Activated T-cell treated with anti-CD3 and anti-CD28 coated beads, Interleukin-2, amount 50 U/mL, for 4 hours (primary cell): ENCODE measurements at regions not wholly inside any gene's neighbourhood (a gene's known extent, or its start where the extent isn't known, plus 50 kb on each side); places are given as distances from the start of the nearest gene placed in this dataset.
"Not testable (repeated sequence)": the region's sequence is repeated elsewhere in the genome, so short reads cannot be mapped to it uniquely, and the experiment has no call there.

Experiments used
- ATAC-seq, 2 donors: fragments of 200-7000 bp; cut with Tn5 transposase; one replicate each; pipeline ENCODE4 v1.10.0; 2021
- DNase-seq: peaks from one replicate; pipeline ENCODE4 v3.0.0-alpha.2; 2020
- H3K27me3 Mint-ChIP-seq: one replicate; pipeline ENCODE4 v1.8.0; 2021; ENCODE audit warnings: low read depth, mixed read lengths
- H3K36me3 Mint-ChIP-seq: one replicate; pipeline ENCODE4 v1.8.0; 2022; ENCODE audit warnings: mixed read lengths; ENCODE audit not compliant: insufficient read depth
- H3K4me1 Mint-ChIP-seq: one replicate; pipeline ENCODE4 v1.8.0; 2021; ENCODE audit warnings: low read depth, mixed read lengths
- H3K4me3 Mint-ChIP-seq: one replicate; pipeline ENCODE4 v1.8.0; 2021; ENCODE audit warnings: mild to moderate bottlenecking, moderate library complexity, mixed read lengths
- H3K9me3 Mint-ChIP-seq: one replicate; pipeline ENCODE4 v1.8.0; 2021; ENCODE audit warnings: mixed read lengths

DNA sequence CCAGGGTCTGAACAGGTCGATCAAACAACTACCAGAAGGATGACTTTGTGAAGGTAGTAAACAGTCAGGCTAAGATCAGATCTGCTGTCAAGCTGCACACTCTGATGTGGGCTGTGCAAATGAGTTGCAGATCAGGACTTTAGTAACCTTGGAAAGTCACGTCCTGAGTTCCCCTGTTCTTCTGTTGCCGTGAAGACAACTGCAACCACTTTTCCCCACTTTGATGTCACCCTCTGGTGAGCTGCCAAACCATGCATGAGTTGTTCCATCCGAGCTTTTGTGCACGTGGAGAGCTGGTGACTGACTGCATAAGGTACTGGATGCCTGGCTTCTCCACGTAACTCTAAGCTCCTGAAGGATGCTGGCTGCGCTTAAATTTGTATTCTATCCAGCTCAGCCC, 111.0 kb downstream of the CD83 start:
- ATAC-seq = peak; percentile 85 to 88
- no peaks in the 10 kb centered on the region for H3K36me3 Mint-ChIP-seq
- DNase-seq = peak; percentile 41
- H3K9me3 Mint-ChIP-seq = no peaks in the 10 kb centered on the region
- H3K4me3 Mint-ChIP-seq = no peak overlapping the region
- H3K27me3 Mint-ChIP-seq = no peaks in the 10 kb centered on the region
- H3K4me1 Mint-ChIP-seq = peaks cover 21% of the 10 kb centered on the region

DNA sequence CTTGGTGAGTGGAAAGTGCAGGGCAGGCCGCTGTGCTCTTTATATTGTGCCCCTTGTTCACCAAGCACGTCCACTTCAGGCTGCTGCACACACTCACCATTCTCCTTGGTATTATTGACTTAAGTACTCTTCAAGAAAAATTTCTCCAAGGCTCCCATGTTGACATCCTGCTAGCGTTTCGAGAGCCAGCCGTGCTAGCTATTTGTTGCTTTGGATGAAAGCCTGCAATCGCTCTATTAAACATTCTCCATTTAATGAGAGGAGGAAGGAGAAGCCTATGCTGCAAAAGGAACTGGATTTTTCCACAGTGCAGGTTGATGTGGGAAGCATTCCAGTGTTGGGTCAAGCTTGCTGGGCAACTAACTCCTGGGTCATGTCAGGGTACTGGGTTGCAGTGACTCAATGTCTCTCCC, 113.5 kb downstream of the CD83 start:
- Mint-ChIP-seq H3K9me3 (no peaks in the 10 kb centered on the region), H3K36me3 (no peaks in the 10 kb centered on the region), H3K4me3 (no peak overlapping the region), H3K4me1 (peaks cover 11% of the 10 kb centered on the region), H3K27me3 (no peaks in the 10 kb centered on the region)
- DNase-seq (no peak), ATAC-seq (no peak)

DNA sequence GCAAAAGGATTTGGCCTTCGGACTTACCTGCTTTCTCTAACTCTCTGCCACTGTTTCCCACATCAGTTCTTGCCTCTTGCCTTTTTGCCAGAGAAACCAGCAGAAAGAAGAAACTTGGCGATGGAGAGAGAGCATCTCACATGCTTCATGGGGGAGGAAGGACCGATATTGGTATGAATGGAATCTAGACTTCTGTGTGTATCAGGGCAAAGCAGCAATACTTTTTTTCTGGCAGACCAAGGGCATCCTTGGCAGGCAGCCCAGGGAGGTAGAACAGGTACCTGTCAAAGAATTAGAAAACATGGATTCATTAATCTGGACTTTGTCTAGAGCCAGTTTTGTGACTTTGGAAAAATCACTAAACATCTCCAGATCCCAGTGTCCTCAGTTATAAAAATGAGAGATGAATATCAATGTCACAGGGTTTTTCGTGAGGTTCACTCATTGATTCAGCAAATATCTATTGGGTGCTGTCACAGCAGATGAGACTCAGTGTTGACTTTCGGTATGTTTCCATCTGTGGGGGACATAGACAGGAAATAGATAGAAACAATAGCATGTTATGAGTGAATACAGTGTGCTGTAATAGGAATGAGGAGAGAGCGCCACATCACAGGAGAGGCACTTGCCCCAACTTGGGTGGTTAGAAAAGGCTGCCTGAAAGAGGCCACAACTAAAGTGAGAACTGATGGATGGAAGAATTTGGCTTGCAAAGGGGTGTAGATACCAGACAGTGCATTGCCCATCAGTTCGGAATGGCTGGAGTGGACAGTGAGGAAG, 114.1 kb downstream of the CD83 start:
- DNase-seq = no peak
- ATAC-seq = peak; percentile 37 to 65
- Mint-ChIP-seq H3K4me3 (no peak overlapping the region), H3K36me3 (no peaks in the 10 kb centered on the region), H3K27me3 (no peaks in the 10 kb centered on the region), H3K9me3 (no peaks in the 10 kb centered on the region), H3K4me1 (peaks cover 11% of the 10 kb centered on the region)

DNA sequence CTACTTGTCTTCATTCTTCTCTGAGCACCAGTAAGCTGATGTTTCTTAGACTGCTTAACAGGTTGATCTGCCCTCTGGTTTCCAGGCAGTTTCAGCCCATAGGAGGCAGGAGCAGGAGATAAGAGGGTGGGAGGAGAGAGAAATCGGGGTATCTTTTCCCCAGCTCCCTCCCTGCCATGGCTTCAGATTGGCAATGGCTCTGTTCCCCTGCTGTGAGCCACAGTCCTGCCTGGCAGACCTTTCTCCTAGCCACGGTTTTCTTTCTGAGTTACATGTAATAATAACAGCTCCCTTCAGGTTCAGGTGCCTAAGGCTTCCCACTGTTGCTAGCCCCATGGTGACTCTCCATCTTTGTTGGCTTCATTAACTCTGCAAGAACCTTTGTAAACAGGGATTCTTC, 115.3 kb downstream of the CD83 start:
- H3K36me3 Mint-ChIP-seq = no peaks in the 10 kb centered on the region
- no peaks in the 10 kb centered on the region for H3K9me3 Mint-ChIP-seq

DNA sequence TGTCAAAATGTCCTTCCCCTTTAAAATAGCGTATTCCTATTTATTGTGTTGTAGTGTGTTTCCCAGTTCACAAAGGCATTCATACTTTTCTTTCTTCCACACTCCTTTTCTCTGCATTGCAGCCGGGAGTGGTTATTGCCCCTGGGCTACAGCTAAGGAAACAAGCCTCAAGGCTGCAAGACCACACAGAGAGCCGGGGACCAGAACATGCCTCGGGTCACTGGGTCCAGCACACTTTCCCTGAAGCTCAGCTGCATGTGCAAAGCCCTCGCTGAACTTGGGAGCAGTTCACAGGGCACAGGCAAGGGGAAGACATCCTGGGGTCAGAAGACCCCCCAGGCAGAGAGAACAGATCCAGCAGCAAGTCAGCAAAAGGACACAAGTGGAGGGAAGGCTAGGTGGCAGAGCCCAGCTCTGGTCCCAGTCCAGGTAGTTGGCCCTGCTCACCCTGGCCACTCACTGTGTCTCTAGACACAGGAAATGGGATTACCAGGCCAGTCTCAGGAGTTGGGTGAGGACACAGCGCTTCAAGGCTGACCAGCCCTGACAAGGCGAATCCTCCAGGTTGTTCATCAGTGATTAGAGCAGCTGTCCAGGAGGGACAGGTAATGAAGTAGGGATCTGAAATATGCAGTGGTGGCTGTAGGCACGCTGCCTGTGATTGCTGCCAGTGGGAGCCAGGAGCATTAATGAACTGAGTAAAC, 118.2 kb downstream of the CD83 start:
- ATAC-seq = no peak
- Mint-ChIP-seq H3K4me1 (peaks cover 4% of the 10 kb centered on the region), H3K36me3 (no peaks in the 10 kb centered on the region), H3K27me3 (no peaks in the 10 kb centered on the region), H3K9me3 (no peaks in the 10 kb centered on the region), H3K4me3 (no peak overlapping the region)
- no peak for DNase-seq

More for the DNA sequence above, 115.3 kb downstream of the CD83 start:
- Mint-ChIP-seq H3K4me1 (peaks cover 10% of the 10 kb centered on the region), H3K4me3 (no peak overlapping the region), H3K27me3 (no peaks in the 10 kb centered on the region)
- ATAC-seq (no peak), DNase-seq (no peak)

DNA sequence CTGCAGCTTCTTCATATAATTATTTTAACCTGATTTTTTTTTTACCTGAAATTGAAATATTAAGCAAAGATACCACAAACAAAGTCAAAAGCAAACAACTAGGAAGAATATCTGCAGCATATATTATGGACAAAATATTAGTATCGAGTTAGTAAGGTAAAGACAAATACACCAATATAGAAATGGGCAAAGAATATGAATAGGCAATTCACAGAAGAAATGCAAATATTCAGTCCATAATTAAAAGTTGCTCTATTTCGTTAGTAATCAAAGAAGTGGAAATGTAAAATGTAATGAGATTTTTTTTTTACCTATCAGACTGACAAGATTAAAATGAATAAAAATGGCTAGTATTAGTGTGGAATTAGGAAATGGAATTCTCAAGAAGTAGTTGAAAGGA, 121.5 kb downstream of the CD83 start:
- DNase-seq (no peak), ATAC-seq (no peak)
- Mint-ChIP-seq H3K9me3 (no peaks in the 10 kb centered on the region), H3K4me3 (no peak overlapping the region), H3K36me3 (no peaks in the 10 kb centered on the region), H3K4me1 (peaks cover 5% of the 10 kb centered on the region), H3K27me3 (no peaks in the 10 kb centered on the region)

DNA sequence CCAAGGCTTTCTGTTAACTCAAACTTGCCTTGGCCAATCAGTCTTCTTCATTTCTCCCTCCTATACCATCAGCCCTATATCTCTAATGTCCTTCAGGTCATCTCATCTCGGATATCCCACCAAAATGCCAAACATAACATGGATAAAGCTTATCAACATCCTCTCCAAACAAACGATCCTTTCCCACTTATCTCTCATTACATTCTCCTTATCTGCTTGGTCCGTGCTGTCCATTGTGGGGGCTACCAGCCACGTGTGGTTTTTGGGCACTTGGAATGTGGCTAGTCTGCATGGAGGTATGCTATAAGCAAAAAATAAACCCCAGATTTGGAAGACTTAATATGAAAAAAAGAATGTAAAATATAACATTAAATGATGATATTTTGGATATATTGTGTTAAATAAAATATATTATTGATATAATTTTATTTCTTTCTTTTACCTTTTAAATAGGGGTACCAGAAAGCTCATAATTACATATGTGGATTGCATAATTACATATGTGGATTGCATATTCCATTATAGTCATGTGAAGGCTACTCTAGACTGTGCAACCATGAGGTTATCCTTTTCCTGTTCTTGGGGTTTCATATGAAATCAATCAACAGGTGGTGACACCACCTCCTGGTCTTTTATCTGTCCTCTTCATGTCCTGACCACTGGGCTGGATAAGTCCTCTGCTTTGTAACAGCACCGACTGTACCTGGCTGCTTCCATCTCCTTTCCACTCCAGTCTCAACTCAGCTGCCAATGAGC, 123.0 kb downstream of the CD83 start:
- ATAC-seq (no peak), DNase-seq (no peak)
- no peak overlapping the region for H3K4me3 Mint-ChIP-seq
- H3K36me3 Mint-ChIP-seq = no peaks in the 10 kb centered on the region
- no peaks in the 10 kb centered on the region for H3K27me3 Mint-ChIP-seq
- peaks cover 5% of the 10 kb centered on the region for H3K4me1 Mint-ChIP-seq
- no peaks in the 10 kb centered on the region for H3K9me3 Mint-ChIP-seq

DNA sequence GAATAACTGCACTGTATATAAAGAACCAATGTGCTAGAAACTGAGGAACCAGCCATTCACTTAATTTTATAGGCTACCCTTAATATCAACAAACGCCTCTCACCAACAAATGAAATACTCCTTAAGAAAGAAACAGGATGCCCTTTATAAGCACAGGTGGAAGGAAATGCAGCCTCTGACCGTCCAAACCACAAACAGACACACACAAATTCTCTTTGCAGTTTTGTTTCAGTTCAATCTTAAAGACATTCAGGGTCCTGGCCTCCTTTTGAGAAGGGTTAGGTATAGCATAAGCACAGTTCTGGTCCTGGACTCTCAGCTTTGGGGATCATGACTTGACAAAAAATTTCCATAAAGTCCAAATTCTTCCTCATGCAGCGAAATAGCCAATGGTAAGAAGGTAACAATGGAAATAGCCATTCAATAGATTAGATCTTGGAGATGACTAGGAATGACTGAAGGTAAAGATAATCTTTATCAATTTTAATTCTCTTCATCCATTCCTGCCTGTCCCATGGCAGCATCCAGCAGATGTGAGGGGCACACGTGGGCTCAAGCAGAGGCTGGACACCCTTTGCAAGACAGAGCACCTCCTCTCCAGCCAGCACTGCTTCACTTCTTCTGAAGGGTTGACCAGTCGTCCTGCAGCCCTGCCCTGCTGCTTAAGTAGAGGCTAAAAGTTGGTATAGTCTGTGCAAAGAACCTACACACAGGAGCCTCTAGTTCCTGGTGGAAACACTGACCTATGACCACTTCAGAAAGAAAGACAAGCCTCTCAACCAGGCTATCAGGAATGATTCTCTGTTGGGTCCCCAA, 123.9 kb downstream of the CD83 start:
- DNase-seq (no peak), ATAC-seq (no peak)
- Mint-ChIP-seq H3K4me1 (peaks cover 5% of the 10 kb centered on the region), H3K27me3 (no peaks in the 10 kb centered on the region), H3K4me3 (no peak overlapping the region), H3K9me3 (no peaks in the 10 kb centered on the region), H3K36me3 (no peaks in the 10 kb centered on the region)

DNA sequence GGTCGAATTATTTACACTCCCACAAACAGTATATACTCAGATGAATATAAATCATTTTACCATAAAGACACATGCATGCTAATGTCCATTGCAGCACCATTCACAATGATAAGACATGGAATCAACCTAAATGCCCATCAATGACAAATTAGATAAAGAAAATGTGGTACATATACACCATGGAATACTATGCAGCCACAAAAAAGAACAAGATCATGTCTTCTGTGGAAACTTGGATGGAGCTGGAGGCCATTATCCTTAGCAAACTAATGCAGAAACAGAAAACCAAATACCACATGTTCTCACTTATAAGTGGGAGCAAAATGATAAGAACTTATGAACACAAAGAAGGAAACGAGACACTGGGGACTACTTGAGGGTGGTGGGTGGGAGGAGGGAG, 125.3 kb downstream of the CD83 start:
- not testable (repeated sequence) for H3K27me3 Mint-ChIP-seq, ATAC-seq, H3K36me3 Mint-ChIP-seq, H3K4me1 Mint-ChIP-seq, DNase-seq, H3K9me3 Mint-ChIP-seq, H3K4me3 Mint-ChIP-seq

DNA sequence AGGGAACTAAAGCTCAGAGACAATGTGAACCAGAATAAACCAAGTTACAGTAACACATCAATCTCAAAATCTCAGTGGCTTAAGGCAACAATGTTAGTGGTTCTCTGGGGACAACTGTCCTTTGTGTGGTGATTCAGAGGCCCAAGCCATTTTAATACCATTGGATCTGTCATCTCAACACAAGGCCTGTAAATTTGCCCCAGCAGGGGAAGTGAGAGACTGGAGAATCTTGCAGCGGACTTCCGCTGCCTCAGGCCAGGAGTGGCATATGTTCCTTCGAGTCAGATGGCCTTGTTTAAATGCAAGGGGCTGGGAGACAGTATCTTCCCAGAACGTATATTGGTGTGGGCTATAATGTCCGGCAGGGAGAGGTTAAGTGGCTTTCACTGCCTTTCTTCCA, 126.0 kb downstream of the CD83 start:
- H3K36me3 Mint-ChIP-seq = no peaks in the 10 kb centered on the region

DNA sequence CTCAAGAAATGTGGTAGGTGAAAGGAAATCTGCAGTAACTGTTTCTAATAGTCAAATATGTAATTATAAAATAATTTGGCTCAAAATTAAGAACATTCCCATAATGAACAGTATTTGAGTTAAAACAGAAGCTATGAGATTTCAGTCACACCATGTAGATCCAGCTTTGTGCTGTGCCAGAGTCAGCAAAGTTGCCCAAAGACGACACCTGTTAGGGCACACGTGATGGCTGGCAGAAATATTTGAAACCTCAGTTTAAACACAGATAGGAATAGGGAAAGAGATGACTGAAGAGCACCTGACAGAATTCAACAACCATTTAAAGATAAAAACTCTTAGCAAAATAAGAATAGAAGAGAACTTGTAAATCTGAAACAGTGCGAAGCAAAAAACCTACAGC, 129.3 kb downstream of the CD83 start:
- DNase-seq = no peak
- Mint-ChIP-seq H3K27me3 (no peaks in the 10 kb centered on the region), H3K9me3 (no peaks in the 10 kb centered on the region), H3K4me3 (no peak overlapping the region), H3K4me1 (no peaks in the 10 kb centered on the region), H3K36me3 (no peaks in the 10 kb centered on the region)
- ATAC-seq = no peak

More for the DNA sequence above, 126.0 kb downstream of the CD83 start:
- DNase-seq (no peak), ATAC-seq (no peak)
- Mint-ChIP-seq H3K27me3 (no peaks in the 10 kb centered on the region), H3K4me3 (no peak overlapping the region), H3K4me1 (peaks cover 5% of the 10 kb centered on the region), H3K9me3 (no peaks in the 10 kb centered on the region)

DNA sequence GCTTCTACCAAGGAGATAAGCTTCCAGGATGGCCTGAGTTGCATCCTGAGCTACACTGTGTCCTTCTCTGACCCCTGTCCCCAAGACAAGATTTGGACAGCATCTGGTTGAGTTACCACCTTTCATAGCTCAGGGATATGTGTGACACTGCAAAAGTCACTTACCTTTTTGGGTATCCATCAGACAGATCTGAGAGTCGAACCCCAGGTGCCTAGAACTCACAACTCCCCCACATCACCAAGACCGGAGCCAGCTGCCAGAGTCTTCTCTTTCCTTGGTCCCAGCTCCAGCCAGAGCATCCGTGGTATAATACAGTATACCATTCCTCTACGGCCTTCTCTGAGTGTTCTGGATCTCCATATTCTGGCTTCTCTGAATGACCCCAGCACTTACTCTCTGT, 133.0 kb downstream of the CD83 start:
- no peaks in the 10 kb centered on the region for H3K36me3 Mint-ChIP-seq
- no peak overlapping the region for H3K4me3 Mint-ChIP-seq
- H3K4me1 Mint-ChIP-seq = peaks cover 1% of the 10 kb centered on the region
- no peaks in the 10 kb centered on the region for H3K27me3 Mint-ChIP-seq
- DNase-seq (no peak), ATAC-seq (no peak)
- no peaks in the 10 kb centered on the region for H3K9me3 Mint-ChIP-seq

DNA sequence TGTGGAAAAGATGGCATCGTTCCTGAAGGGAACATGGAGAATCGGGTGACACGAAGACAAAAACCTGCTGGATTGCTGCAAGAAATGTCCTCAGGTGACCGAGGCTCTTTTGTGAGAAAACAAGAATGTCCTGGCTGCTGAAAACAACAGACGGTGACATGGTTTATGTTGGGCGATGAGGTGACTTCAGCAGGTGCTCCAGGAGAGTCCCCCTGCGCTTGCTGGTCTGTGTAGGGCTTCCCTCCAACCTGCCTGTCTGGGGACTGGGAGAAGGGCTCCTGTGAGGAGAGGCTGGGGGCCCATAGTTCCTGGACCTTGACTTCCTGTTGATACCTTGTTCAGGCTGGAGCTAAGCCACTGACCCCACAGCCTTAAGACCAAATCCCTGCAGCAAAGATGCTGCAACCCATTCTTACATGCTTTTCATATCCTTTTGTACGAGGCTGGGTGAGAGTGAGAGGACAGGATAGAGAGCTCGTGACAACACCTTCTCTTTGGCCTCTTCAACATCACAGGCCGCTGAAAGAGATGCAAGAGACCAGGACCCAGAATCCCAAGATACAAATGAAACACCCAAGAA, 134.8 kb downstream of the CD83 start:
- DNase-seq (no peak), ATAC-seq (no peak)
- peaks cover 1% of the 10 kb centered on the region for H3K4me1 Mint-ChIP-seq
- H3K4me3 Mint-ChIP-seq = no peak overlapping the region
- no peaks in the 10 kb centered on the region for H3K27me3 Mint-ChIP-seq
- H3K9me3 Mint-ChIP-seq = no peaks in the 10 kb centered on the region
- H3K36me3 Mint-ChIP-seq = no peaks in the 10 kb centered on the region

DNA sequence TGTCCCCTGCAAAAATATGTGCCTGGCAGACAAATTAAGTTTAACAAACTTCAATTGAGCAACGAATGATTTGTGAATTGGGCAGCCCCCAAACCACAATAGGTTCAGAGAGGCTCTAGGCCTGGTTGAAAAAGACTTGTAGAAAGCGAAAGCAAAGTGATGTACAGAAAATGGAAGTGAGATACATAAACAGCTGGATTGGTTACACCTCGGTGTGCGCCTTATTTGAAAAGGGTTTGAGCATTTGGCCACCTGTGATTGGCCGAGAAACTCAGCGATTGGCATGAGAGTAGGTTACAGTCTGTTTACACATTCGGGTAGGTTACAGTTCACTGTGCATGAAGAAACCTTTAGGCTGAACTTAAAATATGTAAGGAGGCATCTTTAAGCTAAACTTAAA, 136.9 kb downstream of the CD83 start:
- no peaks in the 10 kb centered on the region for H3K36me3 Mint-ChIP-seq
- H3K4me3 Mint-ChIP-seq = no peak overlapping the region
- no peak for DNase-seq
- H3K27me3 Mint-ChIP-seq = no peaks in the 10 kb centered on the region
- H3K9me3 Mint-ChIP-seq = no peaks in the 10 kb centered on the region
- peak in 1 of 2 donors; percentile 74 for ATAC-seq
- peaks cover 1% of the 10 kb centered on the region for H3K4me1 Mint-ChIP-seq
